WTC11 (cell line): ENCODE measurements at regions not wholly inside any gene's neighbourhood (a gene's known extent, or its start where the extent isn't known, plus 50 kb on each side); places are given as distances from the start of the nearest gene placed in this dataset.

Experiments used
- ATF1 ChIP-seq: sonication (generic); formaldehyde crosslinking; IDR thresholded peaks from 2 replicates; pipeline ENCODE4 v1.8.1; 2023; ENCODE audit warnings: mild to moderate bottlenecking, moderate library complexity, missing genetic modification reagents
- ETV6 ChIP-seq: sonication (generic); formaldehyde crosslinking; IDR thresholded peaks from 2 replicates; pipeline ENCODE4 v1.8.1; 2022; ENCODE audit warnings: mild to moderate bottlenecking, missing genetic modification reagents
- FOXJ3 ChIP-seq: sonication (generic); formaldehyde crosslinking; IDR thresholded peaks from 2 replicates; pipeline ENCODE4 v1.9.0; 2021; ENCODE audit warnings: missing genetic modification reagents, mild to moderate bottlenecking, borderline replicate concordance
- GTF2I ChIP-seq: fragments of 250-450 bp; sonication (Bioruptor Pico); conservative IDR thresholded peaks from 2 replicates; pipeline ENCODE4 v1.4.0; 2021; ENCODE audit warnings: mild to moderate bottlenecking
- IRF1 ChIP-seq: sonication (generic); formaldehyde crosslinking; IDR thresholded peaks from 2 replicates; pipeline ENCODE4 v1.8.0; 2023; ENCODE audit warnings: missing genetic modification reagents
- MAX ChIP-seq: sonication (generic); formaldehyde crosslinking; IDR thresholded peaks from 2 replicates; pipeline ENCODE4 v1.8.0; 2022; ENCODE audit warnings: mild to moderate bottlenecking, missing genetic modification reagents
- NFYB ChIP-seq: sonication (generic); formaldehyde crosslinking; conservative IDR thresholded peaks from 2 replicates; pipeline ENCODE4 v1.8.0; 2022; ENCODE audit warnings: low read depth, missing genetic modification reagents
- ZNF263 ChIP-seq: sonication (generic); formaldehyde crosslinking; IDR thresholded peaks from 2 replicates; pipeline ENCODE4 v1.8.1; 2022; ENCODE audit warnings: low read depth, mild to moderate bottlenecking, moderate library complexity, missing genetic modification reagents
- TF ChIP-seq, protein P1 (sequence below): fragments of 200-600 bp; IDR thresholded peaks from 2 replicates; pipeline ENCODE4 v1.8.0; 2022; ENCODE audit warnings: antibody characterized with exemption

DNA sequence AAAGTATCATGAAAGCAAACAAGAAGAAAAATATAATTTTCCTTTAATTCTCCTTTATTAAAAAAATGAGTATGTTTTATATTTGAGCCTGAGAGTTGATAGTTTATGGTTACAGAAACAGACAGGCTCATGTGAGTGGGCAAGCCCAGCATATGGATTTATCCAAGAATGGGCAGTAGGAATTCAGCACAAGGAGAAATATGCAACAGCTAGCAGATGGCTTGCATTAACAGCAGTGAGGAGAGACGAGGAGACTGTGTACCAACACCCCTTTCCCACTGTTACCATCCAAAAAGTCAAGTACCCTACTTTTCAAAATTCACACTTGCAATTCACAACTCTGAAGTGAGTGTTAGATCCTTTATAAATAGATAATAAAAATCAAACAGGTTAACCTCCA is 1760.2 kb upstream of the TENM3 start:
- TF ChIP-seq ZNF263 (CRISPR knock-in tag) (no peak), NFYB (CRISPR knock-in tag) (no peak), FOXJ3 (CRISPR knock-in tag) (no peak), IRF1 (CRISPR knock-in tag) (no peak), MAX (no peak), ATF1 (CRISPR knock-in tag) (no peak), ETV6 (CRISPR knock-in tag) (no peak), GTF2I (no peak)
- TF ChIP-seq, protein P1, sequence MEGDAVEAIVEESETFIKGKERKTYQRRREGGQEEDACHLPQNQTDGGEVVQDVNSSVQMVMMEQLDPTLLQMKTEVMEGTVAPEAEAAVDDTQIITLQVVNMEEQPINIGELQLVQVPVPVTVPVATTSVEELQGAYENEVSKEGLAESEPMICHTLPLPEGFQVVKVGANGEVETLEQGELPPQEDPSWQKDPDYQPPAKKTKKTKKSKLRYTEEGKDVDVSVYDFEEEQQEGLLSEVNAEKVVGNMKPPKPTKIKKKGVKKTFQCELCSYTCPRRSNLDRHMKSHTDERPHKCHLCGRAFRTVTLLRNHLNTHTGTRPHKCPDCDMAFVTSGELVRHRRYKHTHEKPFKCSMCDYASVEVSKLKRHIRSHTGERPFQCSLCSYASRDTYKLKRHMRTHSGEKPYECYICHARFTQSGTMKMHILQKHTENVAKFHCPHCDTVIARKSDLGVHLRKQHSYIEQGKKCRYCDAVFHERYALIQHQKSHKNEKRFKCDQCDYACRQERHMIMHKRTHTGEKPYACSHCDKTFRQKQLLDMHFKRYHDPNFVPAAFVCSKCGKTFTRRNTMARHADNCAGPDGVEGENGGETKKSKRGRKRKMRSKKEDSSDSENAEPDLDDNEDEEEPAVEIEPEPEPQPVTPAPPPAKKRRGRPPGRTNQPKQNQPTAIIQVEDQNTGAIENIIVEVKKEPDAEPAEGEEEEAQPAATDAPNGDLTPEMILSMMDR = no peak
